ENCODE measurements at regions not wholly inside any gene's neighbourhood (a gene's known extent, or its start where the extent isn't known, plus 50 kb on each side); places are given as distances from the start of the nearest gene placed in this dataset.

DNA sequence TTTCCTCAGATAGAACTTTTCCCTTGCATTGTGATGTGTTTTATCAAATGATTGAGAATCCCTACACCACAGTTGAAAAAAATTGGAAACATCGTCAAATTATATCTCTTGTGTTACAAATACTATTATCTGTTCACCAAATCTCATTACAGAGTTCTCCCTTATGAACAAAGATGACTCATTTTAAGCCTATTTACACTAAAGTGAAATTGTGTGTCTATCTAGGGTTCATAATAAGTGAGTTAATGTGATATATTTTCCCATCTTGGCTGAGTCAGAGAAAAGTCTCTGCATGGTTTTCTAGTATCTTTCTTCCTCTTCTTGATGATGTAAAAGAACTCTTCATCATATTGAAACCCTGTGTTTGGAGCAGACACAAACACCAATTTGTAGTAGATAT lies 1263.3 kb upstream of the EYS start:
- Histone ChIP-seq H3F3A (ENCODE audit: insufficient read depth, low read length) (no peaks in the 10 kb centered on the region), H3K4me3 (ENCODE audit: low read length) (no peak overlapping the region), H4K20me1 (ENCODE audit: insufficient read depth, low read length) (no peaks in the 10 kb centered on the region), H3K9me2 (replicated peaks; ENCODE audit: insufficient read depth, low read length) (no peaks in the 10 kb centered on the region), H3K79me2 (ENCODE audit: low read length) (no peaks in the 10 kb centered on the region), H3K4me2 (ENCODE audit: low read depth, low read length) (no peak overlapping the region), H3K9me3 (replicated peaks; ENCODE audit: insufficient read depth, low read length) (no peaks in the 10 kb centered on the region), H3K27ac (ENCODE audit: low read length) (no peak overlapping the region), H3K36me3 (replicated peaks; ENCODE audit: insufficient read depth, low read length) (no peaks in the 10 kb centered on the region), H3K4me1 (ENCODE audit: low read length) (no peaks in the 10 kb centered on the region), H3K27me3 (replicated peaks; ENCODE audit: insufficient read depth, low read length) (no peaks in the 10 kb centered on the region), H3K9ac (ENCODE audit: low read length) (no peak overlapping the region), H2AFZ (ENCODE audit: low read length) (no peak overlapping the region)
- DNase-seq: no peak
- TF ChIP-seq EZH2 (optimal IDR thresholded peaks at IDR 0.05; ENCODE audit: low read depth, low read length) (no peak), EZH2phosphoT487 (IDR thresholded peaks at IDR 0.05; ENCODE audit: low read length) (no peak), CTCF (IDR thresholded peaks at IDR 0.05; ENCODE audit: low read length) (no peak)

DNA sequence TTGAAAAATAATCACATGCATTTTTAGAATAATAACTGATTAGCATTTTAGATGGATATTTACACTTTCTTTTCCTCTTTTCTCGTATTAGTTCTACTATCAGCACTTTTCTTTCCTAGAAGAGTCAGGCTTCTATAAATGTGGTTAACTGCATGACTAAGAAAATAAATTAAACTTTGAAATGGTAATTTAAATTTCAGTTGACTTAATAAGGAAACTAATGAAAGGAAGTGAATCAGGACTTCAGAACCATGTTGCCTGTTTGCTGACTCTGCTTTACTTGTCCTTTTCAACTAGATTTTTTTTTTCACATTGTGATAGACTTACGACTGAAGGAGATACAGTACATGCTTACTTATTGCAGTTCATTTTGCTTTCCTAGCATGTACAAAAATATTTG lies 1258.2 kb upstream of the EYS start:
- no peak for DNase-seq
- Histone ChIP-seq H3K27ac (ENCODE audit: low read length) (no peak overlapping the region), H3K9ac (ENCODE audit: low read length) (no peak overlapping the region), H3K4me3 (ENCODE audit: low read length) (no peak overlapping the region), H2AFZ (ENCODE audit: low read length) (no peak overlapping the region), H3K4me1 (ENCODE audit: low read length) (no peaks in the 10 kb centered on the region), H3K36me3 (replicated peaks; ENCODE audit: insufficient read depth, low read length) (no peaks in the 10 kb centered on the region), H3K9me2 (replicated peaks; ENCODE audit: insufficient read depth, low read length) (no peaks in the 10 kb centered on the region), H3F3A (ENCODE audit: insufficient read depth, low read length) (no peaks in the 10 kb centered on the region), H4K20me1 (ENCODE audit: insufficient read depth, low read length) (no peaks in the 10 kb centered on the region), H3K27me3 (replicated peaks; ENCODE audit: insufficient read depth, low read length) (no peaks in the 10 kb centered on the region), H3K4me2 (ENCODE audit: low read depth, low read length) (no peak overlapping the region), H3K9me3 (replicated peaks; ENCODE audit: insufficient read depth, low read length) (no peaks in the 10 kb centered on the region), H3K79me2 (ENCODE audit: low read length) (no peaks in the 10 kb centered on the region)
- no peak for TF ChIP-seq CTCF (IDR thresholded peaks at IDR 0.05; ENCODE audit: low read length)
- TF ChIP-seq EZH2 (optimal IDR thresholded peaks at IDR 0.05; ENCODE audit: low read depth, low read length): no peak
- no peak for TF ChIP-seq EZH2phosphoT487 (IDR thresholded peaks at IDR 0.05; ENCODE audit: low read length)

- Histone ChIP-seq H3F3A (ENCODE audit: insufficient read depth, low read length) (no peaks in the 10 kb centered on the region), H3K27me3 (replicated peaks; ENCODE audit: insufficient read depth, low read length) (no peaks in the 10 kb centered on the region), H3K4me1 (ENCODE audit: low read length) (no peaks in the 10 kb centered on the region), H3K9ac (ENCODE audit: low read length) (no peak overlapping the region), H3K79me2 (ENCODE audit: low read length) (no peaks in the 10 kb centered on the region), H3K27ac (ENCODE audit: low read length) (no peak overlapping the region), H3K4me2 (ENCODE audit: low read depth, low read length) (no peak overlapping the region), H3K4me3 (ENCODE audit: low read length) (no peak overlapping the region), H4K20me1 (ENCODE audit: insufficient read depth, low read length) (no peaks in the 10 kb centered on the region), H3K36me3 (replicated peaks; ENCODE audit: insufficient read depth, low read length) (no peaks in the 10 kb centered on the region), H3K9me2 (replicated peaks; ENCODE audit: insufficient read depth, low read length) (no peaks in the 10 kb centered on the region), H2AFZ (ENCODE audit: low read length) (no peak overlapping the region), H3K9me3 (replicated peaks; ENCODE audit: insufficient read depth, low read length) (no peaks in the 10 kb centered on the region)
- no peak for DNase-seq
- TF ChIP-seq EZH2phosphoT487 (IDR thresholded peaks at IDR 0.05; ENCODE audit: low read length): no peak
- TF ChIP-seq EZH2 (optimal IDR thresholded peaks at IDR 0.05; ENCODE audit: low read depth, low read length): no peak
- no peak for TF ChIP-seq CTCF (IDR thresholded peaks at IDR 0.05; ENCODE audit: low read length)
Observed at GRCh38 chr6:66964216-66964615, 1257.2 kb upstream of the EYS start.
